SH-SY5Y (cell line): ENCODE measurements at regions not wholly inside any gene's neighbourhood (a gene's known extent, or its start where the extent isn't known, plus 50 kb on each side); places are given as distances from the start of the nearest gene placed in this dataset.

ENCODE experiments used
- GATA2 ChIP-seq: IDR thresholded peaks from 2 replicates; pipeline ENCODE4 v1.6.1; 2011; ENCODE audit warnings: mild to moderate bottlenecking, low read depth, low read length
- GATA3 ChIP-seq: IDR thresholded peaks from 2 replicates; pipeline ENCODE4 v1.6.1; 2011; ENCODE audit warnings: low read depth, mild to moderate bottlenecking, low read length, moderate library complexity

DNA sequence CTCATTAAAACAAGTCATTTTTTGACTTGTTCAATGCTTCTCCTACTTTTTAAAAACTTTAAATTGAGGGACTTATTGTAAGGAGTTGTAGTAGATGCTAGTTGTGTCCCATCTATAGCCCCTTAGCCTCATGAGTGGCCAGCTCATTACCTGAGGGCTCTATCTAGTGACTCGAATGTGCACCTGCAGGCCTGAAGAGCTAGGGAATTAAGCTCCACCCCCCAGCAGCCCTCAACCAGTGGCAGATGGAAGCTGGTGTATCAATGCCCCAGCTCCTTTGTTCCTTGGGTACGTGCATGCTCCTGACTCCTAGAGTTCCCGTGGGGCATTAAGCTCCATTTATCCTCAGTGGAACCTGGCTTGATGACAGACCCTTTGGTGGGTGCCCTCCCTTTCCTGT lies 146.7 kb upstream of the FAM9B start:
- TF ChIP-seq GATA3 (no peak), GATA2 (no peak)
